CD14-positive monocyte (primary cell): ENCODE measurements at regions not wholly inside any gene's neighbourhood (a gene's known extent, or its start where the extent isn't known, plus 50 kb on each side); places are given as distances from the start of the nearest gene placed in this dataset.

Experiments
- DNase-seq, 3 donors: peaks; one replicate each; pipeline ENCODE4 v3.0.0-alpha.2; 2011 to 2022
- H2AFZ ChIP-seq: 2 replicates; pipeline ENCODE4 v1.6.0; 2012; ENCODE audit warnings: mild to moderate bottlenecking, low read depth, low read length, inconsistent platforms; ENCODE audit not compliant: insufficient read depth, poor library complexity, severe bottlenecking
- H3K27ac ChIP-seq, 2 donors: 1 replicate in 1 of 2; 2 replicates in 1 of 2; pipeline ENCODE4 v1.5.1; 2012 to 2013; ENCODE audit warnings: low read length in 2 of 2, control low read depth in 1 of 2, inconsistent platforms in 1 of 2, low read depth in 1 of 2, mild to moderate bottlenecking in 1 of 2
- H3K27me3 ChIP-seq, 2 donors: one replicate each; pipeline versions ENCODE4 v1.6.0 to v1.6.1; 2011 to 2013; ENCODE audit warnings: low read length in 2 of 2; ENCODE audit not compliant: control insufficient read depth in 2 of 2, insufficient read depth in 2 of 2
- H3K36me3 ChIP-seq, 2 donors: replicated peaks in 1 of 2; 1 replicate in 1 of 2; 2 replicates in 1 of 2; pipeline versions ENCODE4 v1.5.1 to v1.6.1; 2012 to 2013; ENCODE audit warnings: low read length in 2 of 2, control low read depth in 1 of 2, inconsistent platforms in 1 of 2, mild to moderate bottlenecking in 1 of 2; ENCODE audit not compliant: insufficient read depth in 2 of 2, control insufficient read depth in 1 of 2
- H3K4me1 ChIP-seq, 2 donors: 1 replicate in 1 of 2; 2 replicates in 1 of 2; pipeline versions ENCODE4 v1.5.1 to v1.6.1; 2012 to 2013; ENCODE audit warnings: low read length in 2 of 2, control low read depth in 1 of 2, inconsistent platforms in 1 of 2, mild to moderate bottlenecking in 1 of 2, moderate library complexity in 1 of 2; ENCODE audit not compliant: insufficient read depth in 2 of 2, control insufficient read depth in 1 of 2
- H3K4me2 ChIP-seq: replicated peaks from 2 replicates; pipeline ENCODE3; 2012; ENCODE audit warnings: low read length, moderate library complexity, mild to moderate bottlenecking; ENCODE audit not compliant: poor library complexity, severe bottlenecking; ENCODE audit errors: extremely low read depth
- H3K4me3 ChIP-seq, 3 experiments: fragments of 200-600 bp in 1 of 3; sonication (generic) in 1 of 3; replicated peaks in 1 of 3; 1 replicate in 2 of 3; 2 replicates in 1 of 3; pipeline ENCODE4 v1.5.1; 2011 to 2013; ENCODE audit warnings: low read length in 3 of 3, mild to moderate bottlenecking in 3 of 3, control low read depth in 2 of 3, low read depth in 2 of 3, inconsistent platforms in 1 of 3, moderate library complexity in 1 of 3
- H3K79me2 ChIP-seq: 2 replicates; pipeline ENCODE4 v1.6.0; 2012; ENCODE audit warnings: mild to moderate bottlenecking, control low read depth, inconsistent platforms, low read length, moderate library complexity; ENCODE audit not compliant: insufficient read depth
- H3K9ac ChIP-seq: 2 replicates; pipeline ENCODE4 v1.6.0; 2017; ENCODE audit warnings: low read length, mild to moderate bottlenecking; ENCODE audit not compliant: insufficient read depth, poor library complexity, severe bottlenecking
- H3K9me3 ChIP-seq, 2 donors: replicated peaks in 1 of 2; 1 replicate in 1 of 2; 2 replicates in 1 of 2; pipeline versions ENCODE4 v1.5.1 to v1.6.1; 2012 to 2013; ENCODE audit warnings: low read length in 2 of 2, control low read depth in 1 of 2; ENCODE audit not compliant: control insufficient read depth in 1 of 2, insufficient read depth in 1 of 2
- H4K20me1 ChIP-seq: 2 replicates; pipeline ENCODE4 v1.6.0; 2012; ENCODE audit warnings: mild to moderate bottlenecking, low read length, control low read depth, moderate library complexity; ENCODE audit not compliant: insufficient read depth
- H3K27ac Mint-ChIP-seq, 7 donors: one replicate each; pipeline ENCODE4 v1.8.0; 2020; ENCODE audit warnings: mild to moderate bottlenecking in 7 of 7, mixed read lengths in 7 of 7, moderate library complexity in 6 of 7, inconsistent platforms in 2 of 7
- H3K27me3 Mint-ChIP-seq, 3 donors: one replicate each; pipeline ENCODE4 v1.8.0; 2021 to 2022; ENCODE audit warnings: low read depth in 3 of 3, mild to moderate bottlenecking in 3 of 3, mixed read lengths in 3 of 3, moderate library complexity in 3 of 3, inconsistent platforms in 1 of 3
- H3K36me3 Mint-ChIP-seq, 2 donors: one replicate each; pipeline ENCODE4 v1.8.0; 2020; ENCODE audit warnings: mixed read lengths in 2 of 2, inconsistent platforms in 1 of 2, mild to moderate bottlenecking in 1 of 2
- H3K4me1 Mint-ChIP-seq: one replicate; pipeline ENCODE4 v1.8.0; 2020; ENCODE audit warnings: mild to moderate bottlenecking, mixed read lengths
- H3K4me3 Mint-ChIP-seq, 2 donors: one replicate each; pipeline ENCODE4 v1.8.0; 2020; ENCODE audit warnings: mild to moderate bottlenecking in 2 of 2, mixed read lengths in 2 of 2, moderate library complexity in 1 of 2
- H3K9me3 Mint-ChIP-seq, 7 donors: one replicate each; pipeline ENCODE4 v1.8.0; 2020 to 2022; ENCODE audit warnings: mixed read lengths in 7 of 7, mild to moderate bottlenecking in 6 of 7, moderate library complexity in 6 of 7, inconsistent platforms in 2 of 7
- CTCF ChIP-seq: fragments of 200-600 bp; IDR thresholded peaks from one replicate; pipeline ENCODE4 v1.8.0; 2022; ENCODE audit warnings: antibody characterized with exemption, mild to moderate bottlenecking
- WGBS: methylation state at CpG from one replicate; pipeline ENCODE4 v1.1.5; 2013; ENCODE audit warnings: missing lambda C conversion rate; ENCODE audit not compliant: insufficient coverage; 5-methylcytosine and 5-hydroxymethylcytosine counted together
- intact Hi-C, 2 donors: fragments of 100-400 bp; cut with micrococcal nuclease; formaldehyde crosslinking; loops; one replicate each; pipeline versions ENCODE4 v1.15.0 to v1.15.1; 2023

GRCh38 chr22:48240148-48240934, 1477.9 kb downstream of the TBC1D22A start:
- peaks cover 0 to 9% (median 0%) of the 10 kb centered on the region in 7 donors for H3K9me3 Mint-ChIP-seq
- H3K4me1 Mint-ChIP-seq, result no peaks in the 10 kb centered on the region
- Histone ChIP-seq H3K4me2 (no peak overlapping the region), H3K27ac (no peak overlapping the region), H3K9me3 (no peaks in the 10 kb centered on the region), H3K79me2 (no peaks in the 10 kb centered on the region), H3K9ac (no peak overlapping the region), H4K20me1 (no peaks in the 10 kb centered on the region), H2AFZ (no peak overlapping the region), H3K27me3 (no peaks in the 10 kb centered on the region), H3K4me1 (no peaks in the 10 kb centered on the region), H3K4me3 (no peak overlapping the region), H3K36me3 (no peaks in the 10 kb centered on the region)
- no peak for TF ChIP-seq CTCF
- intact Hi-C loops, result no loop called here
- no peaks in the 10 kb centered on the region for H3K36me3 Mint-ChIP-seq
- DNase-seq, result no peak
- no peak overlapping the region for H3K4me3 Mint-ChIP-seq
- 60% methylated on average over 4 of the region's 13 CpGs for WGBS
- H3K27ac Mint-ChIP-seq, result no peak overlapping the region
- H3K27me3 Mint-ChIP-seq, result peaks cover 2 to 6% (median 6%) of the 10 kb centered on the region in 3 donors

- Mint-ChIP-seq H3K4me3 (no peak overlapping the region), H3K9me3 (peaks cover 0 to 12% (median 0%) of the 10 kb centered on the region in 7 donors), H3K4me1 (no peaks in the 10 kb centered on the region), H3K27me3 (peaks cover 2 to 6% (median 6%) of the 10 kb centered on the region in 3 donors), H3K36me3 (no peaks in the 10 kb centered on the region), H3K27ac (no peak overlapping the region)
- intact Hi-C loops, result no loop called here
- no peak overlapping the region for H3K4me3 ChIP-seq
- TF ChIP-seq CTCF, result no peak
- H3K9ac ChIP-seq, result no peak overlapping the region
- H3K79me2 ChIP-seq, result no peaks in the 10 kb centered on the region
- 69% methylated on average over 4 of the region's 11 CpGs for WGBS
- H4K20me1 ChIP-seq, result no peaks in the 10 kb centered on the region
- DNase-seq, result no peak
- H3K9me3 ChIP-seq, result no peaks in the 10 kb centered on the region
- no peaks in the 10 kb centered on the region for H3K36me3 ChIP-seq
- H3K27ac ChIP-seq, result no peak overlapping the region
- H3K27me3 ChIP-seq, result no peaks in the 10 kb centered on the region
- H2AFZ ChIP-seq, result no peak overlapping the region
- no peaks in the 10 kb centered on the region for H3K4me1 ChIP-seq
- no peak overlapping the region for H3K4me2 ChIP-seq
These were observed 1477.2 kb downstream of the TBC1D22A start for GRCh38 chr22:48239461-48240147.
